NT2/D1 (cell line): ENCODE measurements at regions not wholly inside any gene's neighbourhood (a gene's known extent, or its start where the extent isn't known, plus 50 kb on each side); places are given as distances from the start of the nearest gene placed in this dataset.

ENCODE experiments used
- SUZ12 ChIP-seq: IDR thresholded peaks from 2 replicates; pipeline ENCODE4 v1.6.1; 2011; ENCODE audit not compliant: insufficient read length, insufficient read depth; ENCODE audit errors: extremely low read depth
- YY1 ChIP-seq: IDR thresholded peaks from 2 replicates; pipeline ENCODE4 v1.6.1; 2011; ENCODE audit not compliant: insufficient read length, insufficient read depth
- ZNF274 ChIP-seq: IDR thresholded peaks from 2 replicates; pipeline ENCODE4 v1.6.1; 2011; ENCODE audit warnings: mild to moderate bottlenecking, low read depth, low read length

DNA sequence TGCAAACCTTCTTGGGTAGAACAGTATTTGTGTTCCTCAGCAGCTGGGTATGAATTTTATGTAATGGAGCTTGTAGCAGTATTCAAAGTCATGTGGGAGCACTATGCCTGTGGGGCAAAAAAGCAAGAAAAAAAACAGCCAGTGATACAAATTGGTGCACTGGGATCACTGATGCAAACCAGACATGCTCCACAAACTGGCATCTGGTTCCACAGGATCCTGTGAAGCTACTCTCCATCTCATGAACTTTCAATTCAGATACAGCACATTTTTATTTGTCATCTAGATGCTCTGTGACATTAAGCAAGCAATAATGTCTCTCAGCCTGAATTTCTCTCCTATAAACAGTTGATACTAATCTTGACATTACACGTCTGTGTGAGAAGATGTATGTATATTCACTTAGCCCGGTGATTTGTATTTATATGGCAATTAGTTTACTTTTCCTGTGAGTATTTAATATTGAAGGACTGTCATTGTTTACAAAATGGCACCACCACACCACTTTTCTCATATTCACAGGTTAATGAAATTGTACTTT, 208.5 kb upstream of the GRIA4 start:
- TF ChIP-seq SUZ12: no peak
- no peak for TF ChIP-seq ZNF274
- TF ChIP-seq YY1: no peak
